ENCODE measurements at regions not wholly inside any gene's neighbourhood (a gene's known extent, or its start where the extent isn't known, plus 50 kb on each side); places are given as distances from the start of the nearest gene placed in this dataset.

DNA sequence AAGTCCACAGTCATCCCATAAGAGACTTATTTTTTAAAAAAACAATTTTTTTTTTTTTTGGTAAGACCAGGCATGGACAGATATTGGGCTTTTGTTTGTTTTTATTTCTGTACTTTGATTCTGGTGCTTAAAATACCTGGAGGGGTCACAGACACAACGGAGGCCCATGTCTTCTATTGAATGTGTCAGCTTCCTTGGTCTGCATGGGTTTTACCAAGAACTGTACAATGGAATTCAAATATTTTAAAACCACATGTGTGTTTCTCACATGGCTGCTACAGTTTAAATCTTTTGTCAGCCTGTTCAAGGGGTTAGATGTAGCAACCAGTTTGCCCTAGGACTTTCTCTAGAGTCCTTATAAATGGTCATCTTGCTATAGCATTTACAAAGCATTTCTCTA lies 139.8 kb downstream of the SOX4 start:
- TF ChIP-seq, protein P1, sequence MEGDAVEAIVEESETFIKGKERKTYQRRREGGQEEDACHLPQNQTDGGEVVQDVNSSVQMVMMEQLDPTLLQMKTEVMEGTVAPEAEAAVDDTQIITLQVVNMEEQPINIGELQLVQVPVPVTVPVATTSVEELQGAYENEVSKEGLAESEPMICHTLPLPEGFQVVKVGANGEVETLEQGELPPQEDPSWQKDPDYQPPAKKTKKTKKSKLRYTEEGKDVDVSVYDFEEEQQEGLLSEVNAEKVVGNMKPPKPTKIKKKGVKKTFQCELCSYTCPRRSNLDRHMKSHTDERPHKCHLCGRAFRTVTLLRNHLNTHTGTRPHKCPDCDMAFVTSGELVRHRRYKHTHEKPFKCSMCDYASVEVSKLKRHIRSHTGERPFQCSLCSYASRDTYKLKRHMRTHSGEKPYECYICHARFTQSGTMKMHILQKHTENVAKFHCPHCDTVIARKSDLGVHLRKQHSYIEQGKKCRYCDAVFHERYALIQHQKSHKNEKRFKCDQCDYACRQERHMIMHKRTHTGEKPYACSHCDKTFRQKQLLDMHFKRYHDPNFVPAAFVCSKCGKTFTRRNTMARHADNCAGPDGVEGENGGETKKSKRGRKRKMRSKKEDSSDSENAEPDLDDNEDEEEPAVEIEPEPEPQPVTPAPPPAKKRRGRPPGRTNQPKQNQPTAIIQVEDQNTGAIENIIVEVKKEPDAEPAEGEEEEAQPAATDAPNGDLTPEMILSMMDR (IDR thresholded peaks at IDR 0.05): no peak
- TF ChIP-seq EP300 (IDR thresholded peaks at IDR 0.05) (no peak), POLR2A (IDR thresholded peaks at IDR 0.05; ENCODE audit: low read depth) (no peak), POLR2AphosphoS5 (IDR thresholded peaks at IDR 0.05) (no peak)

Data from esophagus muscularis mucosa (tissue), 4 donors.